GM21526 (cell line): ENCODE measurements at regions not wholly inside any gene's neighbourhood (a gene's known extent, or its start where the extent isn't known, plus 50 kb on each side); places are given as distances from the start of the nearest gene placed in this dataset.
"Not testable (repeated sequence)": the region's sequence is repeated elsewhere in the genome, so short reads cannot be mapped to it uniquely, and the experiment has no call there.

Source experiments
- ATAC-seq: cut with Tn5 transposase; IDR thresholded peaks from one replicate; pipeline ENCODE4 v1.9.1; 2021; ENCODE audit warnings: moderate library complexity; ENCODE audit not compliant: unreplicated experiment, low FRiP score

DNA sequence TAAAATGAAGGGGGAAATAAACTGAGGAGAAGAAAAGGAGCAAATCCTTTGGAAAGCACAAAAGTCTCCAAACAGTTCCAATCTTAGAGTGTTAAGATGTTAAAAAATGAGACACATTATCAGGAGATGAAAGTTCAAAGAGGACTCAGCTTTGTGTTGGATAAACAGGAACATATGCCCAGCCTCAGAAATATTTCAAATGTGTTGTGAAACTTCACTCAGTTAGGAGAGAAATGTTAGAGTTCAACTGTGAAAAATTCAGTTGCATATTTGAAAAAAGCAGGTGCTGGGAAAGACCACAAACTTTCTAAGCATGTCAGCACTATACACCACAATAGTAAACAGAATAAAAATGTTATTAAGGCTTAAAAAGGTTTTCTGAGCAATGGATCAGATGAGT lies 136.8 kb upstream of the PRKD1 start:
- no peak for ATAC-seq

DNA sequence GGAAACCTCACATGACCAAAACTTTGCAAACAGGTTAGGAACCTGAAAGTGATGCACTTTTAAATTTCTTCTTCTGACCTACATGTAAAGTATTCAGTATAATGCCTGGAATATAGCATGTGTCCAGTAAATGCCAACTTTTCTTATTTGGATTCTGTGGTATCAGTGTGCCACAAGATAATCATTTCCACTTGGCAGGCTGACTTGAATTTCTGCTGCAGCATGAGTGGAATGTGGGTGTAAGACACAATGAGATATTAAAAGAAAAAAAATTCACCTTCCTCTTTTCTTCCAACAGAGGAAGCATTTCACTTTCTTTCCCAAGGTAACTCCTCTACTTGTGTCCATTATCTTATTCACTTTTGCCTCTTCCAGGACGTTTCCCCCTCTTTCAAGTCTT lies 141.9 kb upstream of the PRKD1 start:
- ATAC-seq: no peak

DNA sequence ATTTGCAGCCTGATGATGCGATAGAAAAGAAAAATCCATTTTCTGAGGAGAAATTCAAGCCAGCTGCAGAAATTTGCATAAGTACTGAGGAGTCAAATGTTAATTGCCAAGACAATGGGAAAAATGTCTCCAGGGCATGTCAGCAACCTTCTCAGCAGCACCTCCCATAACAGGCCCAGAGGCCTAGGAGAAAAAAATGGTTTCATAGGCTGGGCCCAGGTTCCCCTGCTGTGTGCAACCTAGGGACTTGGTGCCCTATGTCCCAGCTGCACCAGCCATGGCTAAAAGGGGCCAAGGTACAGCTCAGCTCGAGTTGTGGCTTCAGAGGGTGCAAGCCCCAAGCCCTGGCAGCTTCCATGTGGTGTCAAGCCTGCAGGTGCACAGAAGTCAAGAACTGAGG lies 144.8 kb upstream of the PRKD1 start:
- not testable (repeated sequence) for ATAC-seq

DNA sequence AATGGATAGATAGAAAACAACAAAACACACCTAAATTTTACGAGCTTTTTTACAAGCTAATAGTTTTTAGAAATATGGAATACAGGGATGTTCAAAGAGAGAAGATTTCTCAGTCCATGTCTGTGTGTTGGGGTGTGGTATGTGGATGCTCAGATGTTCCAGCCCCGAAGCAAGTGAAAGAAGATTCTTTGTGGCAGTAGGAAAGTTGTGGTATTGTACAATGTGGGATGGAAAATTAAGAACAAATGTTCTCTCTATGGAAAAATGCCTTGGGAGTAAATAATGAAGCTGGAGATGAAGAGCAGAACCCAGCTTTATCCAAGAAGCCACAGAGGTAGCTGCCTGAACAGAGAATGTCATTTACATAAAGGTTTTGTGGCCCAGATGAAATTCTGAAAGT lies 150.3 kb upstream of the PRKD1 start:
- ATAC-seq: no peak

DNA sequence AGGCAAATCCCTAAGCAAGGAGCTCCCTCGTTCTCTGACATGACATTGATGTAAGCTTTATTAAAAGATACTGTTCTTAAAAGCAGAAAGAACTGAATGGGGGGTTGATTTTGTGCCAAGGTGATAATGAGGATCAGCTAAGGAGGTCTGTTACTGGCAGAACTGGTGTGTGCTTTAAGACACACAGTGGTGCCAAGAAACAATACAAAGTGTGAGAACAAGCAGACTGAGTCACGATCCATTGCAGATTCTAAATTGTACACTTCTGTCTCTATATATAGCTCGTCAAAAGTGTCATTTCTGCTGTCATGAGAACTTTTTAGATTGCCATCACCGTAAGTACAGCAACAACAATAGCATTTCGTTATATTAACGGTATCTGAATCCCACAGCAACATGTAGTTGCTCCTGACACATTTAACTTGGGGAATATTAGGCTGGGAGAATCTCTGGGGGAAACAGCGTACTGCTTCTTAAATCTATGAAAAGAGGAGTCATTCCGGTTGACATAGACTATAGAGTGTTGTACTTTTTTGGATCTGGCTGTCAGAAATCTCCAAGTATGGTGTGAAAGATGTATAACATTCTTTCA lies 151.3 kb upstream of the PRKD1 start:
- no peak for ATAC-seq

DNA sequence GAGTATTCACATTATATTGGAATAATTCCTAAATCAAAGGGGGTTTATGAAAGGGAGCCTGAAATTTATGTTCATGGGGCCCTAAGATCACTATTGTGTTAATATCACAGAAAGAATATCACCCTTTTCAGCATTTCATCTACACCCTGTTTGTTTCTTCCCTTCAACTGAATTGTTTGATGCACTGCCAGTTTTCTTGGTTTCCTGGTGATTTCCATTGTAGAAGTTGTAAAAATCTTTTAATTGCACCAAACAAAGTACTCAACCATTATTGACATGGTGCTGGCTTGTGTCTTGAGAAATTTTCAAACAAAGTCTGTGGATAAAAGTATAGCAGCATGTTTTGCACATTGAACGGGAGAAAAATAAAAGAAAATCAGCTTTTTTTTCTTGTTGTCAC lies 154.8 kb upstream of the PRKD1 start:
- no peak for ATAC-seq

DNA sequence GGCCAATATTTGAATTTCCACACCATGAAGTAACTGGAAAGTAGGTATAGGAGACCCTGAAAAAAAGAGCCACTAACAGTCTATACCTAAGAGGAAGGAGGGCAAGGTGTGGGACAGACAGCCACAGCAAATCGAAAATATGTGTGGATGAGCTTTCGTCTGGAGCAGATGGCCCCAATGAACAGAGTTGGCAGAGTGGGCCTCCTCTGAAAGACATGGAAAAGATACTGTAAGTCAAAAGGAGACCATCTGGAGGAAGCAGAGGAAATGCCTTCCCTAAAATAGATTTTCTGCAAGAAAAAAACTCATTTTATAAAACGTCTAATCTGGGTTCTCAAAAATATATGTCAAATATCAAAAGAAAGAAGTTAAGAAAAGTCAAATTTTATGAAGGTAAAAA lies 157.2 kb upstream of the PRKD1 start:
- ATAC-seq: no peak

DNA sequence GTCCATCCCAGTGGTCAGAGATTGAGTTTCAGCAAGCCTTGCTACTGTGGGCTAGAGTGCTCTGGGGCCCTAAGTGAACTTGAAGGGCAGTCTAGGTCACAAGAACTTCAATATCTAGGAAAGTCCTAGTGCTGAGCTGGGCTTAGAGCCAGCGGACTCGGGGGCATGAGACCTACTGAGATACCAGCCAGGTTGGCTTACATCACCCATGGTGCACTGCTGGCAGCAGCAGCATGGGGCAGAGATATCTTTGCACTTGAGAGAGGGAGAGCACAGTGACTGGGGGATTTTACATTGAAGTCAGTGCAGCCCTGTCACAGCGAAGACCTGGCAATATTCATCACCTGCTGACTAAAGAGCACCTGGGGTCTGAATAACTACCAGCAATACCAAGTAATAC lies 158.3 kb upstream of the PRKD1 start:
- ATAC-seq: no peak

DNA sequence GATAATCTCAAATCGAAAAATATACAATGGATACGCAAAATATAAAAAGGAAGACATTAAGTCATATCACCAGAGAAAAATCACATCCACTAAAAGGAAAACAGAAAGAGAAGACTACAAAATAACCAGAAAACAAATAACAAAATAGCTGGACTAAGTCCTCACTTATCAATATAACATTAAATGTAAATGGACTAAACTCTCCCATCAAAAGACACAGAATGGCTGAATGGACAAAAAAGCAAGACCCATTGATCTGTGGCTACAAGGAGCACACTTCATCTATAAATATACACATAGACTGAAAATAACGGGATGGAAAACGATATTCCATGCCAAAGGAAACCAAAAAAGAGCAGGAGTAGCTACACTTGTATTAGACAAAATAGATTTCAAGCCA lies 161.0 kb upstream of the PRKD1 start:
- no peak for ATAC-seq

DNA sequence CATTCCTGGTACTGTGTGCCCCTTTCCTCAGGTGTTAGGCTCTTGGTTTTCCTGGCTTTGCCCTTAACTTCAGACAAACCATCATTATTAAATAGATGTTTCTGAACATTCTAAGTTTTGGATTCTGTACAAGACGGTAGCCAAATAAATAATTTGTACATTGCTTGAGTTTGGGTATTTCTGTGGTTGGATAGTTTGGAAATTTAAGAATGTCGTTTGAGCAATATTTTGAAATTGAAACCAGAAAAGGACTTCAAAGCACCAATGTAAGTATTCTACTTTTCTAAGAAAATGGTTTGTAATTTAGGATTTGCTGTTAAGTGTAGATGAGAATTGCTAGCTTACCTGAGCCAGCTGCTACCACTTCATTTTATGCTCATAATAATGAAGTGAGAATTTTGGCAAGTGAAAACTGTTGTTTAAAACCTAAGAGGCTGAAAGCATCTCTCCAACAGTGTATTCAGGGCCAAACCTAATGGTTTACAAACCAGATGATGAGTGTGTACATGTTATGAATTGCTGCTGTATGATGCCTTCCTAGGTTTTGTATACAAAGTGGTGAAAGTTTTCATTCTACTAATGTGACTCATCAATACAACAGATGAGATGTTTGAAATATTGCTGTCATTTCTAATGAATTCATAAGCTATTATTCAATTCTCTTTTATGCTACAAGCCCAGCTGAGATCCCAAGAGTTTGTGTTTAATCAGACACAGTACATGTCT lies 181.5 kb upstream of the PRKD1 start:
- no peak for ATAC-seq

DNA sequence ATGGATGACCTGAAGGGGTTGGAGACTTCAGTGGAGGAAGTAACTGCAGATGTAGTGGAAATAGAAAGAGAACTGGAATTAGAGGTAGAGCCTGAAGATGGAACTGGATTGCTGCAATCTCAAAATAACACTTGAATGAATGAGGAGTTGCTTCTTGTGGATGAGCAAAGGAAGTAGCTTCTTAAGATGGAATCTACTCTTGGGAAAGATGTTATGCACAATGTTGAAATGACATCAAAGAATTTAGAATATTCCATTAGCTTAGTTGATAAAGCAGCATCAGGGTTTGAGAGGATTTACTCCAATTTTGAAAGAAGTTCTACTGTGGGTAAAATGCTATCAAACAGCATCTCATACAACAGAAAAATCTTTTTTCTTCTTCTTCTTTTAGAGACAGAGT lies 186.4 kb upstream of the PRKD1 start:
- no peak for ATAC-seq

DNA sequence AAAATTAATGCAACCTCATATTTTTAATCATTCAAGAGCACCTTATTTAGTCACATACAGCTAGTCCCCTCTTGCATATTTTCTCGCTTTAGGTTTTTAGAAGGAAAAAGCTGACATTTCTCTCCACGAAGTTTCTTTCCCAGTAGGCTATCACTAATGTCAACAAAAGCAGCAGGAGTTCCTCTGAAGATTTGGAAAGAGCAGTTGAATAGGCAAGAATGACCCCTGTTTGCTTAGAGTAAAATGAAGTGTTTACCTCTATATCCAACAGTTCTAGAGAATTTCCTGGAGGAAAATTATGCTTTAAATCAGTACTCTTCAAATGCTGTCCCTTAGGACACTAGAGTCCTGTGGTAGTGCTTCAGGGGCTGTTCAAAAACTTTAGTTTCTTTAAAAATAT lies 188.1 kb upstream of the PRKD1 start:
- ATAC-seq: no peak

DNA sequence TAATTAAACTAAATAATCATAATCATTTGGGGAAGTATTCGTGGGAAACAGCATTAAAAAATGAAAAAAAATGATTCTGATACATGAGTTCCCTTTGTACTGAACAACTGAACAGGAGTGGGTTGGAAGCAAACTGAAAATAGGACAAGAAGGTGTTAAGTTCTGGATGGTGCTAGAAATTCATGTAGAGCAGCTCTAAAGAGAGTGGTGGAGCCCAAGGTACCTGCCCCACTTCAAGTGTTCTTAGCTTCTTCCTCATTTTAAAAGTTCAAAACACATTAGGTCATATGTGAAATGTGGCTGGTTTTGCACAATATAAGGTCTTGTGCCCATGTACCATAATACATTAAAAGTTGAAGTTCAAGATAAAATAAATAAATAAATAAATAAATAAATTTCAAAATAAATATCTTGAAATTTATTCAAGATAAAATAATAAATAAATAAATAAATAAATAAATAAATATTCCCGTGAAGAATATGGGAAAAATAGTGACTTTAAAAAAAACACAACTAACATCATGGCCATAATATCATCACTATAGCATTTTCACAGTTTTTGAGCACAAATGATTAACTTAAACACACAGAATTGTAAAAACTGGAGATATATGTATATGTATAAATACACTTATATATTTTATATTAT lies 191.5 kb upstream of the PRKD1 start:
- ATAC-seq: no peak

DNA sequence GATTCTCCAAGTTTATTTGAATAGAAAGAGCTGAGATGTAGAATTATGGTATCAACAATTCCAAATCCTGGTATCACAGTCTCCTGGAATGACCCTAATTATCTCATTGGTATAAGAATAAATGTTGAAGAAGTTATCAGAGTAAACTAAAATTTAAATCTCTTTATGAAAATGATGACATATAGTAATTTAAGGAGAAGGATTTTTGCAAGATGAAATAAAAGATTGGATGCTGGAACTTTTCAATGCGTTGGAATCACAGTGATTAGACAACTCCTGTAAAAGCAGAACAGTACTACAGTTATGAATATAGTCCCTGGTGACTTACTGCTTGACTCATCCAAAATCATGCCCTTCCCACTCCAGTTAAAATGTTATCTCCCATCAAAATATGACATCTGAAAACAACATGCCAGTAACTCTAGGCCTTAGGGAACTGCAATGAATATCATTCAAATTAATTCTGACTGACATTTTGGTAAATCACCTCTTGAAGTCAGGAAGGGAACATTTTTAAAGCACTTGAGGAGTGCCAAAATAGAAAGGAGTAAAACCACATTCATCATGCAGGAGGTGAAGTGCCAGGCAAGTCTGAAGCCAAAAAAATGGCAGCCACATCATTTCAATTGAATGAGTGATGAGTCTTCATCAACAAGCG lies 197.8 kb upstream of the PRKD1 start:
- ATAC-seq: no peak

DNA sequence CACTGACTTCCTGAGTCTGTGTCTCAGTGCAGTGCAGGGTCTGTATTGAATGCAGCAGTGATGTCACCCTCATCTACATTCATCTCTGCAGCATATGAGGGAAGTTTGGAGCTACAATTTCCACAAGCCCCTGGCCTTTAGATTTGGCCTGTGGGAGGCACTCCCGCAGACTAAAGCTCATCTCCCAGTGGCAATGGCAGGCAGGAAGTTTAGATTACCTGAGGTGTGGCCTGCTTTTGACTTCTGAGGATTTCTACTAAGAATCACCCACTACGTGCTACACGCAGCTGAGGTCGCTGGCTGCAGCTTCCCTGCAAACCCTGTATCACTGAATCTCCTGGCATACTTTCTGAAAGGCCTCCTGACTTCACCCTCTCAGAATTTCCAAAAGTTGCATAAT lies 202.2 kb upstream of the PRKD1 start:
- ATAC-seq: no peak

DNA sequence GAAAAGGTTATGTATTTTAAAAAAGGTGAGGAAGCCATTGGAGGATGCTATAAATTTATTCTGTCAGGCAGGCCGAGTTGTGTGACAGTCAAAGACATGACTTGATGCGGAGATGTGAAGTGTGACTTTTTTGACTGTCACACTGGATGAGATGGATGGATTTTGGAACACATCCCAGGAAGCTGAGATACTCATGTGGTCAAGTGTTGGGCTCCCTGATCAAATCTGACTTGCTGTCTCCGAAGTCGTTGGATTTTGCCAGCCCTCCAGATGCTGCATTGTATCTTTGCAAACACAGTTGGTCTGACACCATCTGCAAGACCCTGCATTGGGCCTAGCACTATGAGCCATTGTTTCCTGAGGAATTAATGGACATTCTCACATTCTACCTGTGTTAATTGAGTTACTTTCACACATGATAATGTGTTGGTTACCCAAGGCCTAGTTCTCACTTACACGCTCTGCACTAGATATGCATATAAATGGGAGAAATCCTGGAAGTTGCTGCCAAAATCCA lies 204.0 kb upstream of the PRKD1 start:
- ATAC-seq: no peak

DNA sequence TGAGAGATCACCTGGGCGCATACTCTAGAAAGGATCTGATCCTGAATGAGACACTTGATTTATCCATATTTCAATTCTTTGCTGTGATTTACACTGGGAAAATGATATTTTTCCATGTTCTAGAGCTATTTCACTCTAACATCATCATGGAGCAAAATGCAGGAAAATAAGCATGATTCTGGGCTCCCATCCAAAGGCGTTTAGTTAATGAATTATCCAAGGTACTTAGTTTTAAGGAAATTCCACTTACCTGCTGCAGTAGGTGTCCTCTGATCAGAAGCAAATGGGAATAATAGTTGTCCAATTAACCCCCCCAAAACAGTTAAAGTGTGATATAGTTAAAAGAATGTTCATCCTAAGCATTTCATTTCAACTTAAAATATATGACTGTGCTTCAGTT lies 204.5 kb upstream of the PRKD1 start:
- ATAC-seq: no peak

DNA sequence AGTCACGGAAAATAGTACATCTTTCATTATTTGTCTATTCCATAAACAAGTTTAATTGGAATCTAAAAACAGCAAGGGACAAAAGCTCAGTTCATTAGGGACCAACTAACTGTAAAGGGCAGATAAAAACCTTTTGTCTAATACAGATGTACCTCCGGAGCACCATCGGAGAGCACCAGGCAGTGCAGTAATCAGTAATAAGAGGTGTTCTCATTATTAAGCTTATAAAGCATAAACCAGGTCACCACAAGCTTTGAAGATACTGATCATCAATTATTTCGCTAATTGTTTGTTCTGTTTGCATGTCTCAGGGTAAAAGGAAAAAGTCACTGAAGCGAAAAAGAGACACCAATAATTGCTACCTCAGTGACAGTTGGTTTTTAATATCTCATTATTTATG lies 207.3 kb upstream of the PRKD1 start:
- ATAC-seq: no peak

DNA sequence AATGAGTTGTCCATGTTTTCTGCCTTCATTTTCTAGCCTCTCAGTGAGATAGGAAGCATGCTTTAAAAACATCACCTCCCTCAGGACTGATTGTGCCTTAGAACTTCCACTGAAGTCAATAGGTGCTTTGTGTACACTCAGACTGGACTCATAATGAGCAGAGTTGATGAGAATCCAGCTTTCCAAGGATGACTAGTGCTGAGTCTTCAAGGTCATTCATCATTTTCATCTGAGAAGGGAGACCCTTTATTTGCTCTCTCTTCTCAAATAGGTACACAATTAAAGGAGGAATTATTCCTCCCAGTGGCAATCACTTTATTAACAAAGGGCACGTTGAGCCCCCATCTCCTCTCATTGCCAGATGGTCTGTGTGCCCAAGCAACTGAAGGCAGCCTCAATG lies 210.9 kb upstream of the PRKD1 start:
- ATAC-seq: no peak

DNA sequence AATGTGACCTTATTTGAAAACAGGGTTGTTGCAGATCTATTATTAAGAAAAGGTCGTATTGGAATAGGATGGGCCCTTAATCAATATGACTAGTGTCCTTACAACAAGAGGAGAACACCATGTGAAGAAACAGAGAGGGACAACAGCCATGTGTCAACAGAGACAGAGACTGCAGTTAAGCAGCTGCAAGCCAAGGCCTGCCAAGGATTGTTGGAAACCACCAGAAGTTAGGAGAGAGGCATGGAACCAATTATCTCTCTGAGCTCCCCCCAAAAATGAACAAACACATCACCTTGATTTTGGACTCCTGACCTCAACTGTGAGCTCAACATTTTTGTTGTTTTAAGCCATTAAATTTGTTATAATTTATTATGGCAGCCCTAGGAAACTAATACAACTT lies 214.6 kb upstream of the PRKD1 start:
- ATAC-seq: no peak

DNA sequence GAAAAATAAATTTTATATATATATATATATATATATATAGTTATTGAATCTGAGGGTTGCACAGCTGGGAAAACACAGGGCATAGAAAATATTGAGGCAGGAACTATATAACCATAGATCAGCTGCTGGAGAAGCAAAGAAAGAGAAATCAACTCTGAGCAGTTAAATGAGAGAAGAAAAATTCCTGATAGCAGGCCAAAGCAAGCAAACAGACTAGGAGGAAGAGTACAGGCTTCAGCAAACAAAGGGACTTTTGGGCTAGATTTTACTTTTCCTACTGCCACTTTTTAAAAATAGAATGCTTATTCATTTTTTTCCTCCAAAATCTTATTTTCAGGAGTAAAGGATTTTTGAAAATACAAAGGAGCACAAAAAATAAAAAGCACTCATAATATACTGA lies 216.0 kb upstream of the PRKD1 start:
- no peak for ATAC-seq
